Endothelial cell of umbilical vein (primary cell): ENCODE measurements at regions not wholly inside any gene's neighbourhood (a gene's known extent, or its start where the extent isn't known, plus 50 kb on each side); places are given as distances from the start of the nearest gene placed in this dataset.

Source experiments
- BruUV-seq: library from RNA; stranded (reverse); fragments of 400-500 nt; replicated peaks from 2 replicates; lab custom pipeline; 2021; lab: Mats Ljungman, UMichigan
- CTCF ChIA-PET: fragments of 300-600, 350-600 bp; sonication (Branson Sonifier 250); formaldehyde crosslinking; loops from one replicate; lab custom pipeline; 2021; ENCODE audit warnings: antibody characterized with exemption, inconsistent platforms; lab: Charles Lee
- POLR2A ChIA-PET: fragments of 300-600, 350-600 bp; sonication (Branson Sonifier 250); formaldehyde crosslinking; loops from one replicate; lab custom pipeline; 2021; ENCODE audit warnings: antibody characterized with exemption, inconsistent platforms; lab: Charles Lee
- DNase-seq: peaks from one replicate; pipeline ENCODE4 v3.0.0-alpha.2; 2011; ENCODE audit warnings: low read depth, low spot score
- FAIRE-seq: peaks from 2 replicates; lab custom pipeline; 2011; peaks lifted over from hg19 to GRCh38; lab: Jason Lieb, UNC
- H2AFZ ChIP-seq: 2 replicates; pipeline ENCODE4 v1.6.0; 2012; ENCODE audit warnings: low read depth, low read length, control low read depth, inconsistent platforms
- H3K27ac ChIP-seq: 2 replicates; pipeline ENCODE4 v1.5.1; 2011; ENCODE audit warnings: low read depth, mild to moderate bottlenecking, control low read depth, low read length, moderate library complexity; ENCODE audit not compliant: insufficient read depth
- H3K27me3 ChIP-seq, 2 experiments: 2 replicates each; pipeline versions ENCODE4 v1.6.0 to v1.6.1; 2011; ENCODE audit warnings: low read length in 2 of 2, mixed read lengths in 1 of 2; ENCODE audit not compliant: control insufficient read depth in 2 of 2, insufficient read depth in 2 of 2
- H3K36me3 ChIP-seq, 2 experiments: 2 replicates in 1 of 2; 3 replicates in 1 of 2; pipeline ENCODE4 v1.5.1; 2011; ENCODE audit warnings: low read length in 2 of 2, mild to moderate bottlenecking in 1 of 2, moderate library complexity in 1 of 2; ENCODE audit not compliant: control insufficient read depth in 2 of 2, insufficient read depth in 2 of 2; ENCODE audit errors: extremely low read depth in 1 of 2
- H3K4me1 ChIP-seq: 3 replicates; pipeline ENCODE4 v1.5.1; 2011; ENCODE audit warnings: mild to moderate bottlenecking, low read length; ENCODE audit not compliant: control insufficient read depth, insufficient read depth; ENCODE audit errors: extremely low read depth
- H3K4me2 ChIP-seq: 2 replicates; pipeline ENCODE4 v1.6.1; 2011; ENCODE audit warnings: low read length, control low read depth, mixed read lengths; ENCODE audit not compliant: insufficient read depth
- H3K4me3 ChIP-seq, 3 experiments: fragments of 200-600 bp in 1 of 3; sonication (generic), shearing (Covaris generic) in 1 of 3; replicated peaks in 1 of 3; 2 replicates each; pipeline ENCODE4 v1.5.1; 2011 to 2016; ENCODE audit warnings: control low read depth in 3 of 3, low read length in 3 of 3, mild to moderate bottlenecking in 2 of 3, inconsistent platforms in 1 of 3, low read depth in 1 of 3, moderate library complexity in 1 of 3; ENCODE audit not compliant: insufficient read depth in 1 of 3
- H3K79me2 ChIP-seq: 2 replicates; pipeline ENCODE4 v1.6.0; 2012; ENCODE audit warnings: low read length, inconsistent platforms; ENCODE audit not compliant: control insufficient read depth, insufficient read depth
- H3K9ac ChIP-seq: replicated peaks from 2 replicates; pipeline ENCODE3; 2011; ENCODE audit warnings: low read length, control low read depth; ENCODE audit not compliant: insufficient read depth; ENCODE audit errors: extremely low read depth
- H3K9me1 ChIP-seq: replicated peaks from 3 replicates; pipeline ENCODE4 v1.6.0; 2011; ENCODE audit warnings: mild to moderate bottlenecking, low read length; ENCODE audit not compliant: control insufficient read depth, insufficient read depth; ENCODE audit errors: extremely low read depth
- H3K9me3 ChIP-seq: replicated peaks from 2 replicates; pipeline ENCODE4 v1.5.1; 2012; ENCODE audit warnings: low read length, inconsistent platforms; ENCODE audit not compliant: control insufficient read depth, insufficient read depth
- H4K20me1 ChIP-seq: replicated peaks from 2 replicates; pipeline ENCODE3; 2011; ENCODE audit warnings: mild to moderate bottlenecking, low read length; ENCODE audit not compliant: control insufficient read depth, insufficient read depth; ENCODE audit errors: extremely low read depth
- EZH2 ChIP-seq: IDR thresholded peaks from 2 replicates; pipeline ENCODE4 v1.6.1; 2012; ENCODE audit warnings: borderline replicate concordance, low read depth, mild to moderate bottlenecking, moderate library complexity, low read length, inconsistent platforms; ENCODE audit not compliant: severe bottlenecking
- FOS ChIP-seq: IDR thresholded peaks from 2 replicates; pipeline ENCODE4 v1.6.1; 2011; ENCODE audit warnings: mild to moderate bottlenecking, low read length, moderate library complexity, borderline replicate concordance; ENCODE audit not compliant: insufficient read depth
- GATA2 ChIP-seq: IDR thresholded peaks from 2 replicates; pipeline ENCODE4 v1.7.0; 2011; ENCODE audit warnings: low read depth, mild to moderate bottlenecking, moderate library complexity, mixed read lengths, low read length; ENCODE audit not compliant: insufficient read length, insufficient read depth
- JUN ChIP-seq: IDR thresholded peaks from 2 replicates; pipeline ENCODE4 v1.6.1; 2011; ENCODE audit warnings: borderline replicate concordance, low read depth; ENCODE audit not compliant: insufficient read length, insufficient read depth
- MYC ChIP-seq: IDR thresholded peaks from one replicate; pipeline ENCODE4 v1.6.1; 2011; ENCODE audit warnings: mild to moderate bottlenecking, low read depth, low read length
- POLR2A ChIP-seq: IDR thresholded peaks from 2 replicates; pipeline ENCODE4 v1.6.1; 2012; ENCODE audit warnings: low read depth, mild to moderate bottlenecking, control low read depth, low read length
- POLR2AphosphoS5 ChIP-seq: IDR thresholded peaks from 2 replicates; pipeline ENCODE4 v1.6.1; 2012; ENCODE audit warnings: low read depth, mild to moderate bottlenecking, control low read depth, low read length, moderate library complexity; ENCODE audit not compliant: insufficient read depth
- dilution Hi-C: fragments of 300-500 bp; cut with MboI; formaldehyde crosslinking; loops from one replicate; pipeline ENCODE4 v1.15.0; 2019; ENCODE audit warnings: low sequenced_read_pairs; ENCODE audit not compliant: extremely low pct_ligation_motif_present
- intact Hi-C: fragments of 100-400 bp; cut with micrococcal nuclease; formaldehyde crosslinking; loops from one replicate; pipeline ENCODE4 v1.10.0; 2022
- TF ChIP-seq, protein P1 (sequence below), 2 donors: IDR thresholded peaks; 1 replicate in 1 of 2; 2 replicates in 1 of 2; pipeline ENCODE4 v1.5.1; 2011; ENCODE audit warnings: low read length in 2 of 2, mild to moderate bottlenecking in 2 of 2, moderate library complexity in 2 of 2, control low read depth in 1 of 2, inconsistent platforms in 1 of 2, low read depth in 1 of 2; ENCODE audit not compliant: insufficient read depth in 1 of 2; ENCODE audit errors: extremely low read depth in 1 of 2
- TF ChIP-seq, protein P2 (sequence below): IDR thresholded peaks from 2 replicates; pipeline ENCODE4 v1.6.1; 2011; ENCODE audit not compliant: insufficient read depth, insufficient read length

DNA sequence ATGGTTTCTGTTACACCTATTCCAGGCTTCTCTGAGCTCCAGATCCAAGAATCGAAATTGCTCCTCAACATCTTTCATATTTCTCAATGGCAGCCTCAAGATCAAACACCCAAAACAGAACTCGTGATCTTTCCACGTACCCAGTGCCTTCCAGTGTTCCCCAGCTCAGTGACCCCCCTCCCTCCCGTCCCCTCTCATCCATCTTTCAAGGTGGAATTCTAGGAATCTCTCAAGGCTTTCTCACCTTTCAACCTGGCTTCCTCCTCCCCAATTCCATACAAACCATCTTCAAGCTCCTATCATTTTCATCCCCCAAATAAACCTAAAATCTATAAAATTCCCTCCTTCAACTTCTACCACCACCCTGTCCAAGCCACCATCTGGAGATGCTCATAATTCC is 615.3 kb downstream of the BNC2 start:
- H3K9me3 ChIP-seq: no peaks in the 10 kb centered on the region
- H3K4me2 ChIP-seq: no peak overlapping the region
- no peak for FAIRE-seq
- no peak overlapping the region for H3K4me3 ChIP-seq
- no peaks in the 10 kb centered on the region for H3K36me3 ChIP-seq
- ChIA-PET CTCF (interaction anchor here (0.7 to 2.1 kb wide), 2 partner anchors 10 to 168 kb away, joined by 5 to 9 read pairs; no protein-coding TSS in a partner anchor), POLR2A (no interaction called here)
- no peak for DNase-seq
- H3K27ac ChIP-seq: no peak overlapping the region
- no peak overlapping the region for H3K9ac ChIP-seq
- H3K9me1 ChIP-seq: no peaks in the 10 kb centered on the region
- intact Hi-C loops (loop anchor here (5.0 kb wide), 1 partner anchor 702 kb away; no protein-coding TSS in a partner anchor), dilution Hi-C loops (no loop called here)
- no peaks in the 10 kb centered on the region for H3K4me1 ChIP-seq
- H3K27me3 ChIP-seq: peaks cover 0 to 1% of the 10 kb centered on the region in 2 experiments
- no peak overlapping the region for H2AFZ ChIP-seq
- H4K20me1 ChIP-seq: no peaks in the 10 kb centered on the region
- TF ChIP-seq, protein P1, sequence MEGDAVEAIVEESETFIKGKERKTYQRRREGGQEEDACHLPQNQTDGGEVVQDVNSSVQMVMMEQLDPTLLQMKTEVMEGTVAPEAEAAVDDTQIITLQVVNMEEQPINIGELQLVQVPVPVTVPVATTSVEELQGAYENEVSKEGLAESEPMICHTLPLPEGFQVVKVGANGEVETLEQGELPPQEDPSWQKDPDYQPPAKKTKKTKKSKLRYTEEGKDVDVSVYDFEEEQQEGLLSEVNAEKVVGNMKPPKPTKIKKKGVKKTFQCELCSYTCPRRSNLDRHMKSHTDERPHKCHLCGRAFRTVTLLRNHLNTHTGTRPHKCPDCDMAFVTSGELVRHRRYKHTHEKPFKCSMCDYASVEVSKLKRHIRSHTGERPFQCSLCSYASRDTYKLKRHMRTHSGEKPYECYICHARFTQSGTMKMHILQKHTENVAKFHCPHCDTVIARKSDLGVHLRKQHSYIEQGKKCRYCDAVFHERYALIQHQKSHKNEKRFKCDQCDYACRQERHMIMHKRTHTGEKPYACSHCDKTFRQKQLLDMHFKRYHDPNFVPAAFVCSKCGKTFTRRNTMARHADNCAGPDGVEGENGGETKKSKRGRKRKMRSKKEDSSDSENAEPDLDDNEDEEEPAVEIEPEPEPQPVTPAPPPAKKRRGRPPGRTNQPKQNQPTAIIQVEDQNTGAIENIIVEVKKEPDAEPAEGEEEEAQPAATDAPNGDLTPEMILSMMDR (IDR thresholded peaks at IDR 0.05; ENCODE audit: extremely low read depth in 1 of 2, insufficient read depth in 1 of 2, low read depth in 1 of 2, low read length in 2 of 2): no peak
- TF ChIP-seq JUN (no peak), POLR2AphosphoS5 (no peak), POLR2A (no peak), FOS (no peak), EZH2 (no peak), MYC (no peak), GATA2 (no peak)
- TF ChIP-seq, protein P2, sequence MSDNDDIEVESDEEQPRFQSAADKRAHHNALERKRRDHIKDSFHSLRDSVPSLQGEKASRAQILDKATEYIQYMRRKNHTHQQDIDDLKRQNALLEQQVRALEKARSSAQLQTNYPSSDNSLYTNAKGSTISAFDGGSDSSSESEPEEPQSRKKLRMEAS: no peak
- H3K79me2 ChIP-seq: no peaks in the 10 kb centered on the region
- no TSS peak for BruUV-seq
